CD14-positive monocyte (primary cell): ENCODE measurements at regions not wholly inside any gene's neighbourhood (a gene's known extent, or its start where the extent isn't known, plus 50 kb on each side); places are given as distances from the start of the nearest gene placed in this dataset.

Experiments used
- DNase-seq, 3 donors: peaks; one replicate each; pipeline ENCODE4 v3.0.0-alpha.2; 2011 to 2022
- H2AFZ ChIP-seq: 2 replicates; pipeline ENCODE4 v1.6.0; 2012; ENCODE audit warnings: mild to moderate bottlenecking, low read depth, low read length, inconsistent platforms; ENCODE audit not compliant: insufficient read depth, poor library complexity, severe bottlenecking
- H3K27ac ChIP-seq, 2 donors: 1 replicate in 1 of 2; 2 replicates in 1 of 2; pipeline ENCODE4 v1.5.1; 2012 to 2013; ENCODE audit warnings: low read length in 2 of 2, control low read depth in 1 of 2, inconsistent platforms in 1 of 2, low read depth in 1 of 2, mild to moderate bottlenecking in 1 of 2
- H3K27me3 ChIP-seq, 2 donors: one replicate each; pipeline versions ENCODE4 v1.6.0 to v1.6.1; 2011 to 2013; ENCODE audit warnings: low read length in 2 of 2; ENCODE audit not compliant: control insufficient read depth in 2 of 2, insufficient read depth in 2 of 2
- H3K36me3 ChIP-seq, 2 donors: replicated peaks in 1 of 2; 1 replicate in 1 of 2; 2 replicates in 1 of 2; pipeline versions ENCODE4 v1.5.1 to v1.6.1; 2012 to 2013; ENCODE audit warnings: low read length in 2 of 2, control low read depth in 1 of 2, inconsistent platforms in 1 of 2, mild to moderate bottlenecking in 1 of 2; ENCODE audit not compliant: insufficient read depth in 2 of 2, control insufficient read depth in 1 of 2
- H3K4me1 ChIP-seq, 2 donors: 1 replicate in 1 of 2; 2 replicates in 1 of 2; pipeline versions ENCODE4 v1.5.1 to v1.6.1; 2012 to 2013; ENCODE audit warnings: low read length in 2 of 2, control low read depth in 1 of 2, inconsistent platforms in 1 of 2, mild to moderate bottlenecking in 1 of 2, moderate library complexity in 1 of 2; ENCODE audit not compliant: insufficient read depth in 2 of 2, control insufficient read depth in 1 of 2
- H3K4me2 ChIP-seq: replicated peaks from 2 replicates; pipeline ENCODE3; 2012; ENCODE audit warnings: low read length, moderate library complexity, mild to moderate bottlenecking; ENCODE audit not compliant: poor library complexity, severe bottlenecking; ENCODE audit errors: extremely low read depth
- H3K4me3 ChIP-seq, 3 experiments: fragments of 200-600 bp in 1 of 3; sonication (generic) in 1 of 3; replicated peaks in 1 of 3; 1 replicate in 2 of 3; 2 replicates in 1 of 3; pipeline ENCODE4 v1.5.1; 2011 to 2013; ENCODE audit warnings: low read length in 3 of 3, mild to moderate bottlenecking in 3 of 3, control low read depth in 2 of 3, low read depth in 2 of 3, inconsistent platforms in 1 of 3, moderate library complexity in 1 of 3
- H3K79me2 ChIP-seq: 2 replicates; pipeline ENCODE4 v1.6.0; 2012; ENCODE audit warnings: mild to moderate bottlenecking, control low read depth, inconsistent platforms, low read length, moderate library complexity; ENCODE audit not compliant: insufficient read depth
- H3K9ac ChIP-seq: 2 replicates; pipeline ENCODE4 v1.6.0; 2017; ENCODE audit warnings: low read length, mild to moderate bottlenecking; ENCODE audit not compliant: insufficient read depth, poor library complexity, severe bottlenecking
- H3K9me3 ChIP-seq, 2 donors: replicated peaks in 1 of 2; 1 replicate in 1 of 2; 2 replicates in 1 of 2; pipeline versions ENCODE4 v1.5.1 to v1.6.1; 2012 to 2013; ENCODE audit warnings: low read length in 2 of 2, control low read depth in 1 of 2; ENCODE audit not compliant: control insufficient read depth in 1 of 2, insufficient read depth in 1 of 2
- H4K20me1 ChIP-seq: 2 replicates; pipeline ENCODE4 v1.6.0; 2012; ENCODE audit warnings: mild to moderate bottlenecking, low read length, control low read depth, moderate library complexity; ENCODE audit not compliant: insufficient read depth
- H3K27ac Mint-ChIP-seq, 7 donors: one replicate each; pipeline ENCODE4 v1.8.0; 2020; ENCODE audit warnings: mild to moderate bottlenecking in 7 of 7, mixed read lengths in 7 of 7, moderate library complexity in 6 of 7, inconsistent platforms in 2 of 7
- H3K27me3 Mint-ChIP-seq, 3 donors: one replicate each; pipeline ENCODE4 v1.8.0; 2021 to 2022; ENCODE audit warnings: low read depth in 3 of 3, mild to moderate bottlenecking in 3 of 3, mixed read lengths in 3 of 3, moderate library complexity in 3 of 3, inconsistent platforms in 1 of 3
- H3K36me3 Mint-ChIP-seq, 2 donors: one replicate each; pipeline ENCODE4 v1.8.0; 2020; ENCODE audit warnings: mixed read lengths in 2 of 2, inconsistent platforms in 1 of 2, mild to moderate bottlenecking in 1 of 2
- H3K4me1 Mint-ChIP-seq: one replicate; pipeline ENCODE4 v1.8.0; 2020; ENCODE audit warnings: mild to moderate bottlenecking, mixed read lengths
- H3K4me3 Mint-ChIP-seq, 2 donors: one replicate each; pipeline ENCODE4 v1.8.0; 2020; ENCODE audit warnings: mild to moderate bottlenecking in 2 of 2, mixed read lengths in 2 of 2, moderate library complexity in 1 of 2
- H3K9me3 Mint-ChIP-seq, 7 donors: one replicate each; pipeline ENCODE4 v1.8.0; 2020 to 2022; ENCODE audit warnings: mixed read lengths in 7 of 7, mild to moderate bottlenecking in 6 of 7, moderate library complexity in 6 of 7, inconsistent platforms in 2 of 7
- CTCF ChIP-seq: fragments of 200-600 bp; IDR thresholded peaks from one replicate; pipeline ENCODE4 v1.8.0; 2022; ENCODE audit warnings: antibody characterized with exemption, mild to moderate bottlenecking
- WGBS: methylation state at CpG from one replicate; pipeline ENCODE4 v1.1.5; 2013; ENCODE audit warnings: missing lambda C conversion rate; ENCODE audit not compliant: insufficient coverage; 5-methylcytosine and 5-hydroxymethylcytosine counted together
- intact Hi-C, 2 donors: fragments of 100-400 bp; cut with micrococcal nuclease; formaldehyde crosslinking; loops; one replicate each; pipeline versions ENCODE4 v1.15.0 to v1.15.1; 2023

GRCh38 chr3:110650741-110651140 is 420.9 kb upstream of the NECTIN3 start:
- Mint-ChIP-seq H3K4me1 (no peaks in the 10 kb centered on the region), H3K36me3 (no peaks in the 10 kb centered on the region)
- no peak for TF ChIP-seq CTCF

GRCh38 chr3:110654843-110655502 is 416.6 kb upstream of the NECTIN3 start:
- H3K9me3 Mint-ChIP-seq, result peaks cover 0 to 6% (median 3%) of the 10 kb centered on the region in 7 donors
- no peak overlapping the region for H3K27ac Mint-ChIP-seq
- H3K4me3 ChIP-seq, result no peak overlapping the region
- no peak overlapping the region for H2AFZ ChIP-seq
- WGBS, result 60% methylated on average over 1 of the region's 3 CpGs
- H3K9ac ChIP-seq, result no peak overlapping the region
- no peaks in the 10 kb centered on the region for H3K27me3 ChIP-seq
- no peak overlapping the region for H3K27ac ChIP-seq
- H3K4me1 Mint-ChIP-seq, result no peaks in the 10 kb centered on the region
- H3K36me3 Mint-ChIP-seq, result no peaks in the 10 kb centered on the region
- no peak for TF ChIP-seq CTCF
- peaks cover 0 to under 1% of the 10 kb centered on the region in 2 donors for H3K9me3 ChIP-seq
- DNase-seq, result no peak
- H4K20me1 ChIP-seq, result no peaks in the 10 kb centered on the region
- H3K4me2 ChIP-seq, result no peak overlapping the region
- H3K4me1 ChIP-seq, result no peaks in the 10 kb centered on the region
- no peaks in the 10 kb centered on the region for H3K79me2 ChIP-seq
- no peak overlapping the region for H3K4me3 Mint-ChIP-seq
- intact Hi-C loops, result no loop called here
- H3K27me3 Mint-ChIP-seq, result no peaks in the 10 kb centered on the region
- H3K36me3 ChIP-seq, result no peaks in the 10 kb centered on the region

More at GRCh38 chr3:110650741-110651140, 420.9 kb upstream of the NECTIN3 start:
- Histone ChIP-seq H3K4me2 (no peak overlapping the region), H4K20me1 (no peaks in the 10 kb centered on the region), H3K4me3 (no peak overlapping the region), H3K79me2 (no peaks in the 10 kb centered on the region), H2AFZ (no peak overlapping the region), H3K27ac (no peak overlapping the region), H3K27me3 (no peaks in the 10 kb centered on the region), H3K9me3 (no peaks in the 10 kb centered on the region), H3K4me1 (no peaks in the 10 kb centered on the region), H3K9ac (no peak overlapping the region), H3K36me3 (no peaks in the 10 kb centered on the region)
- no CpG with 5 or more reads among the region's 1 CpG for WGBS
- H3K9me3 Mint-ChIP-seq, result peaks cover 0 to 3% (median 1%) of the 10 kb centered on the region in 7 donors
- no peak for DNase-seq
- H3K4me3 Mint-ChIP-seq, result no peak overlapping the region
- H3K27me3 Mint-ChIP-seq, result no peaks in the 10 kb centered on the region
- H3K27ac Mint-ChIP-seq, result no peak overlapping the region
- intact Hi-C loops, result no loop called here
